ENCODE measurements at regions not wholly inside any gene's neighbourhood (a gene's known extent, or its start where the extent isn't known, plus 50 kb on each side); places are given as distances from the start of the nearest gene placed in this dataset.
"Not testable (repeated sequence)": the region's sequence is repeated elsewhere in the genome, so short reads cannot be mapped to it uniquely, and the experiment has no call there.

DNA sequence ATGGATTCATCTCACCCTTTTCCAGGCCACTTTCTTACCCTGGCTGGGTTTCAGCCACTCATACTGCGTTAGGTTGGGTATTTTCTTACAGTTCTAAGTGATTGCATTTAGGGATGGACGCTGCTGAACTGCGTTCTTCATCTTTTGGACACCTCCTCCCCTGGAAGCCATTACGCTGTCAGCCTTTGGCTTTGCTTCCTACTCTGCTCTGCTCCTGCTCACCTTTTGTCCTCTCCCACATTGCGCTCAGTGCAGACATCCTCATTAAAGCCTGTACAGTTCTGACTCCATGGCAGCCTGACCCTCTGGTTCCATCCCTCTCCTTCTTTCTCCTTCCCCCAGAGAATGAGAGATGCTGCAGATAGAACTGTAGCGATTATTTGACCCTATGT lies 108.9 kb downstream of the SRGAP2 start:
- DNase-seq: not testable (repeated sequence)

DNA sequence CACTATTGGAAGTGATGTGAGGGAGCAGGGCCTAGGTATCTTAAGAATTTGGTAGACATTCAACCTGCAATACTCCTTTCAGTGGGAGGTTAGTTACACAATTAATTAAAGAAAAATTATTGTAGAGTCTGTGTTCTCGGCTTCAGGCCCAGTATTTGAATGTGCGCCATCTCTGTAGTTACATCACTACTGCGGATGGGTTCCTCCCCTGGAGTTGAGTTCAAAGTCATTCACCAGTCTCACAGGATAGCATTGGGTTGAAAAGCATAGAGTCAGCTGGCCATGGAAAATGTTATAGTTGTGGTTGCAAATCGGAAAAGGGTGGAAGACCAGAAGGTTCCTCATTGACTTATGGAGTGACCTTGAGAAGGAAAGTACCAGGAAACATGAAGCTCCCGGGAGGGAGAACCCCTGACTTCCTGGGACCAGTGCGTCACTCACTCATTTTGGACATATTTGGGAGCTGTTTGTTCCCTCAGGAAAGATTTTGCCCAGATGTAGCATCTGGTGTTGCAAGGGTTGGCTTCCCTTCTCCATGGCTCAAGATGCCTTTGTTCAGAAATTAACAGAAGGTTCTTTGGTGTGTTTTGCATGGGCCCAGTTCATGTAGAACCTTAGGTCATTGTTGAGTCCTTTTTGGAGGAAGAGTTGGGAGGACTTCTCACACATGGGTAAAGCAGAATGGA lies 111.8 kb downstream of the SRGAP2 start:
- not testable (repeated sequence) for DNase-seq

DNA sequence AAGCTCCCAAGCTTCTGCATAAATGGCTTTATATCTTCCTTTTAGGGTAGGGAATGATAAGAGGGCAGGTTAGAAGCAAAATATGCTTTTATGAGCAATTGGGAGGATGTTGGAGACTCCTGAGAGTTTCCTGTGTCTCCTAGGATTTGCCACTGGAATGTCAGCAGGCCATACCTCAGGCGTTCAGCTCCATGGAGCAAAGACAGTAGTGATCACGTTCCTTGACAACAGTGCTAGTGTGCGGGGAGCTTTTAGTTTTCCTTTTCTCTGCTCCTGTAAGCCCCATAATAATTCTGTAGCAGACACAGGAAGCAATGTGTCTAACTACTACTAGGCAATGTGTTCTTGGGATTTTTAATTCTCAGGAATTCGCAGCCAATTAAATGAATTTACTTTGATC lies 113.6 kb downstream of the SRGAP2 start:
- DNase-seq: not testable (repeated sequence)

DNA sequence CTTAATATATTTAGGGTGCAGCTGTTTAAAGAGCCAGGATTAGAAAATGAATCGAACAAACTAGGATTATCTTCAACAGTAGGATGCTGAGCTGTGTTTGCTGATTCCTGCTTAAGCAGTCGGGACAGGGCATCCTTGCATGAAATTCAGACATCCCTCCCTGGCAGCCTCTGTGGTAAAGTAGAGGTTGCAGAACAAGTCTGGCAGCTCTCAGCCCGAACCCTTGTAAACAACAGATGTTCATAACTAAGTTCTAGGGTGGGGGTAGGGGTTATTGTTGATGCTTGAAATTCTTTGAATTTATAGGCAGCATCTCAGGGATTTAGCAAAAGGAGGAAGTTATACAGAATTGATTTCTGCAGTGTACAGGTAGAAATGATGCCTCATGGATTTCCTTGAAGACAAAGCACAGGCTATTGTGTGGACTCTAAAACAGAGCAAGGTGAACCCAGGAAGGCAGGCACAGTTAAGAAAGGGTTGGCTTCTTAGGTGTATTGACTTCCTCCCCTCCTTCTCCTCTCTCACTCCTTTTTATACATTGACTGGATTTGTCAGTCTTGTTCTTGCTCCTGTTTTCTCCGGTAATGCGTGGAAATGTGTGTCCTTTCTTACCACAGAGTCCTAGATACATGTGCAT lies 114.7 kb downstream of the SRGAP2 start:
- not testable (repeated sequence) for DNase-seq

DNA sequence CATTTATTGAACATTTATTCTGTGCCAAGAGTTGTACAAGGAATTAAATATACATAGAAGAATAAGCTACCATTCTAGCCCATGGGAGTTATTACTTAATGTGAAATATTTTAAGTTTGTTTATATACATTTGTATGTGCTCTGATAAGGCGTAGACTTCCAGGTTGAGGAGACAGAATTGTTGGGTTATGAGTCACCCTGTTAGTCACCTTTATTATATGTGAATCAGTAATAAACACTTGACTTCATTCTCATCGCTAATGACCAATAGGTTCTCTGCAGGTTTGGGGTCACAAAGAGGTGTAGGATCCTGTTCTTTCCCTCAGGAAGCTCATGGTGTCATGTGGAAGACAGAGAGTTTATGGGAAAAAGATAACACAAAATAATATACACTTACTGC lies 116.9 kb downstream of the SRGAP2 start:
- DNase-seq: not testable (repeated sequence)

DNA sequence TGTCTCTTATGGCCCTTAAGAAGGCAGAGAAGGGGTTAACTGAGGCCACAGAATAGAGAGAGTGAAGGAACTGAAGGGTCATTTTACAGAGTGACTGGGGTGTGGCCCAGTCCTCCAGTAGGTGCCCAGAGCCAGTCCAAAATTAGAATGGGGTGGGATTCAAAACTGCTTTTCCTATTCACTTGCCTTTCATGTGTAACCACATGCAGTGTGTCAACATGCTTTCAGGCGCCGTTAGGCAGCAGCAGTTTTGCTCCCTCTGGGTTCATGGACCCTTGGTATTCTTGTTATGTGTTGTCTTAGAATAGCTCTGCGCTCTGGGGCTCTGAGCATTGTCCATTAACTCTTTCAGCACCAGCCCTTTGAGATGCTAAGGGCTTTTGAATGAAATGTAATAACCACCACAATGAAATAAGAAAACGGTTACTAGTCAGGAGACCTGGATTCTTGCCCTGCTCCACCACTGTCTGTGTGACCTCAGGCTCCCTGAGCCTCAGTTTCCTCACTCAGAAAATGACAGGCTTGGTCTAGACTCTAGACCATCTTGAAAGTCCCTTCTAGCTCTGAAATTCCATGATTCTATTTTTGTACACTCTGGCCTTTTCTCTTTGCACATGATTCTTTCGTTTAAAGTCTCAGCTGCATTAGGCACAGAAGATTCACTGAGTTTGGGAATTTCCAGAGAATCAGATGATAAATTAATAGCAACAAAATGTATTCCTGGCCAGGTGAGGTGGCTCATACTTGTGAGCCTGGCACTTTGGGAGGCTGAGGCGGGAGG lies 123.0 kb downstream of the SRGAP2 start:
- DNase-seq: not testable (repeated sequence)

DNA sequence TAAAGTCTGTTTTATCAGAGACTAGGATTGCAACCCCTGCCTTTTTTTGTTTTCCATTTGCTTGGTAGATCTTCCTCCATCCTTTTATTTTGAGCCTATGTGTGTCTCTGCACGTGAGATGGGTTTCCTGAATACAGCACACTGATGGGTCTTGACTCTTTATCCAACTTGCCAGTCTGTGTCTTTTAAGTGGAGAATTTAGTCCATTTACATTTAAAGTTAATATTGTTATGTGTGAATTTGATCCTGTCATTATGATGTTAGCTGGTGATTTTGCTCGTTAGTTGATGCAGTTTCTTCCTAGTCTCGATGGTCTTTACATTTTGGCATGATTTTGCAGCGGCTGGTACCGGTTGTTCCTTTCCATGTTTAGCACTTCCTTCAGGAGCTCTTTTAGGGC lies 128.3 kb downstream of the SRGAP2 start:
- DNase-seq: not testable (repeated sequence)

DNA sequence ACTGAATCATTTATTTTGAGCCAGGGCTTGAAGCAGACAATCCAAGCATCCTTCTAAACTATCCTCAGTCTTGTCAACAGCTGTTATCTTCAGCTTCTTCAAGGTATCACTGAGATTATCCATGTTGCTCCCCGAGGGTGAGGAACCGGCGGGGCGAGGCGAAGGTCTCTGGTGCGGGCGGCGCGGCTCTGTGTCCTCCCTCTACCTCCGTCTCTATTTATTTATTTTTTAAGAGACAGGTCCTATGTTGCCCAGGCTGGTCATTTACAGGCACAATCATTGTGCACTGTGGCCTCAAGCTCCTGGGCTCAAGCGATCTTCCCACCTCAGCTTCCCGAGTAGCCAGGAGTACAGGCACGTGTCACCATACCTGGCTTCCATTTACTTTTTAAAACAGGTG lies 130.0 kb downstream of the SRGAP2 start:
- DNase-seq: not testable (repeated sequence)

DNA sequence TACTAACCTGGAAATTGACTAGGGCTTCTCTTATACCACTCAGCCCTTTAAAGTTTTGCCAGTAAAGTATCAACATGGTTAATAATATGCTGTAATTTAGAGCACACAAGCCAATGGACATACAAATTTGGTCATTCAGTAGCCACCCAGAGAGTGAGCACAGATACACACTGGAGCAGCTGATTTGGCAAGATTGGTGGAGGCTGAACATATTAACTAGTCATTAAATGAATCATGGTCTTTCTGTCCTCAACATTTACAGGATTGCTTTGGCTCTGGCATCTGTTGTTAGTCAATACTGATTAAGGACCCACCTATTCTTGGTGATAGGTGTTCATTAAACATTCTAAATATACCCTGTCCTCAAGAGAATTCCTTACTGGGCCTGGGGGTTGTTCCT lies 130.6 kb downstream of the SRGAP2 start:
- not testable (repeated sequence) for DNase-seq

DNA sequence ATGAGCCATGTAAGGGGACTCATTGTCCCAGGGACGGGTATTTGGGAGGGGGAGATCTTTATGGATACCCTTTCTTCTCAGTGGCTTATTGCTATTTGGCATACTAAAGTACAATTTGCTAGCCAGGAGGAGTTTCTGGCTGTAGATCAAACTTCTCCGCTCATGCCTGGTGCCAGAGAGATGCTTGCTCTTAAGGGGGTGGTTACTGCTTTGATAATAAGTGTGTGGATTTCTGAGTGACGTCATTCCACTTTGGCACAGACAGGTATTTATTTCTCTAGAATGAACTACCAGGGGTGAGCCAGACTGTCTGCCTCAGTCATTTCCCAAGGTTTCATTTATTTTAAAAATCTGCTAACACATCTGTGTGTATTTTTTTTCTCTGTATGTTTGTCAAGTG lies 131.1 kb downstream of the SRGAP2 start:
- DNase-seq: not testable (repeated sequence)

DNA sequence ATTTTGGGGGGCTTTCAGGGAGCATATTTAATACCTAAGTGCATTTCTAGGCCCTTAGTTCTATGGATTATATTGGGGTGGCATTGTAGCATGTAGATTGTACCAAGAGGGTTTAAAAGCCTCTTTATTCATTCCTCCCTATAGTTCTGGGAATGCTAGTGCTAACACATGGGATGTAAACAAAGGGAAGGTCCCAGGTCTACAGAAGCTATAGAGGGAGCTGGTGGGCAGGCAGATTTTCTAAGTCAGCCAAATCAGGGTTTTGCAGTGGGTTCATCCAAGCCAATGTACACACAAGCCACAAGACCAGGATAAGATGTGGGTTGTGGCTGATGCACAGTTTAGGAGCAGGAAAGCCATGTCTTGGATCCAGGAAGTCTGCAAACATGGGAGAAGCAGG lies 131.8 kb downstream of the SRGAP2 start:
- not testable (repeated sequence) for DNase-seq

DNA sequence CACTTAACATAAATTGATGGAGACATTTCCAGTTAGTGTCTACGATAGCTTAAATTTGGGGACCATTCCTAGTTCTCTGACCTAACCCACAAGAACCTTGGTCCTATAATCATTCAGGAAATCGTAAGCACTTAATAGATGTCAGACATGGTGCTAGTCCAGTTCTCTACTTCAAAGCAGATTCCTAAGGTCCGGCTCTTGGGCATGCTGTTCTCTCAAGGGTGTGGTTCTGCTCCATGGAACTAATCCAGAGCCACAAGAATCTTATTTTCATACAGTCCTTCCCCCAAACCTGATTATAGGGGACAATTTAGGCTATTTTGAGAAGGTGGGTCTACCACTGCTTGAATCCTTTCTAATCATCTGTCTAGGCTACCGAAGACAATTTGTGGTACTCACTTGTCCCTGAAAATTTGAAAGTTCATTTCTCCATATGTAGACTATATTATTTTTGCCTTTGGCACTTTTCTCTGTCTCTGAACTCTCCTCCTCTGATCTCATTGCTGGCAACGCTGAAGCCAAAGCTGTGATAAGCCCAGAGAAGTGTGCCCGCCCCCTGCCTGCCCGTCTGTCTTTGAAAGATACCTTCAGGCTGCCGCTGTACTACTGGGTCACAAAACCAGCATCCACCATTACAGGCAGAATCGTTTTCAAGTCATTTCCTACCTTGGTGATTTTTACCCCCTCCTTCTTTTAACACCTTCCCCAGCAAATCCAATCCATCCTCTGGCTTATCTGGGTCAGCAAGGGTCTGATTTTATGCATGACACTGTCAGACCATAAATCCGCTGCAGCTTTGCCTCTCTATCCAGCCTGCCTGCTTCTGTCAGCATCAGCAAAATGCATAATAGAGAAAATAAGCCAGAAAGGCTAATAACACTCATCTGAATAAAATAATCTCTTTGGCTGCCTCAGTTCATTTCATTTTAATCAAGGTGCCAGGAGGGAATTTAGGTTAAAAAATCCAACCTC lies 132.8 kb downstream of the SRGAP2 start:
- not testable (repeated sequence) for DNase-seq

DNA sequence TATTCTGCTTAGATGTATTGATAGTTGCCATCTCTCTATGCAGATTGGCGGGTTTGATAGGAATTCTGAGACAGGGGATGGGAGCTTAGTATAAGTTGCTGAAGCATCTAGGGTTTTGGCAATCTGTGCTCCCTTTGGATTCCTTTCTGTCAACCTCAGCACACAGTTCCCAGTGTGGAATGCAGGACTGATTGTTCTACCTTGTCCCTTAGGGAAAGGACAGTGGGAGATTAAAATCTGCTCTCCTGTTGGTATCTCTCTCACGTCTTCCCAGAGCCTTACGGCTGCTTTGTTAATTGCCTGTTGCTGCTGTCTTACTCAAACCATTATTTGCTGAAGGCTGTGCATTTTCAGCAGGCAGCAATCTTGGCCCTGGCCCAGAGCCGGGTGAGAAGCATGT lies 133.3 kb upstream of the IKBKE start:
- not testable (repeated sequence) for DNase-seq

DNA sequence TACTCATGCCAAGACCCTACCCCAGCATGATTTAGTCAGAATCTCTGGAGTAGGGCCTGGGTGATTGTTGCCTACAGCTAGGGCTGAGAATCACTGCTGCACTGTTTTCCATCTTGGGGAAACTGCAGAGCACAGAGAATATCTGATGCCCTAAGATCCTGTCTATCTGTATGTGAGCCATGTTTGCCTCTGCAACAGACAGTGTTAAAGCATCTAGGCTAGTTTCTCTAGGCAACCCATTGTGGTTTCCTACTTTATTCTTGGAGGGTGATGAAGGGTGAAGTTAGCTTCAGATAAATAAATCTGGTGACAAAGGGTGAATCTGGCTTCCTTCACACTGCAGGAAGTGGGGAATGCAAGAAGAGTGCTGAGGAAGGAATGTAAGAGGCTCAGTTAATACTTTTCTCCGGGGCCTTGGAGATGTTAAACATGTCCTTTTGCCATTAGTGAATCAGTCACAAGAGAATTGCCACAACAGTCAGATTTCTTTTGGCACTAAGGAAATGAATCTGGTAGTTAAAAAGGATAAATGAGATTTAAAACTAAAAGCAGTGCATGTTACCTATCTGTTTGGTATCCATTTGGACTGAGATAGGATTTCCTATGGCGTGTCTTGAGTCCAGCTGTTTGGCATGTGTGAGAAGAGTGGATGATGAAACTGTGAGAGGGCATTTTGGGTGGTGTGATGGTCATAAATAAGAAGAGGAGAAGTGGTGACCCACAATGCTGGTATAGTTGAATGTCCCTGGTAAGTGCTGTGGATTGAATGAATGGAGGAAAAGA lies 119.6 kb upstream of the IKBKE start:
- DNase-seq: not testable (repeated sequence)

DNA sequence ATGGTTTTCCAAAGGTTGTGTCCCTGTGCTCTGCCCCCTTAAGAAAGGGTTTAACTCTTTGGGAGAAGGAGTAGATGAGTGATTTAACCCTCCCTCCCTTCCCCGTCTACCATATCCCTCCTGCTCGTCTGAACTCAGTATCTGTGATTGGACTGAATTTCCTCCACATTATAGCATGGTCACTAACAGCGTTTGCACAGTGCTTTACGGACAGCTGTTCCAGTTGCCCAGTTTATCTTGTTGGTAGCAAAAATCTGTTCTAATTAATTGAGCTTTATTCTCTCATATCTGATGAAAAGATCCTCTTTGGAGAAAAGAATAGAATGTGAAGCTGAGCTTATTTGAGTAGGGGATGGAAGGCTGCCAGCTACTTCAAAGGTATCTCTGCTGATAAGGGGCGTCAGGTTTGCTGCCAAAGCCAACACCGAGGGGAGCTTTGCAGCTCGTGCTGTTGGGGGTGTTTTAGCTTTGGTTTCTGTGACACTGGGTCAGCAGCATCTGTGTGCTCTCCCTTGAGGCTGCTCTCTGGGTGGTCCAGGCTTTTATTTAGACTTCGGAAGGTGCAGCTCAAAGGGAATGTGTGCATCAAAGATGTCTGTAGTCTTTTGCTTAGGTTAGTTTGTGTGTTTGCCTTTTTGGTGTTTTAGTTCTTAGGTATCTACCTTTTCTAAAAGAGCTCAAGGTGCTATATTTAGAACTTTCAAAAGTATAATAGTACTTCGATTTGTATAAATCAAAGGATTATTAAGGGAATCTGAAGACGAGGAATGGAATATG lies 118.8 kb upstream of the IKBKE start:
- DNase-seq: not testable (repeated sequence)

DNA sequence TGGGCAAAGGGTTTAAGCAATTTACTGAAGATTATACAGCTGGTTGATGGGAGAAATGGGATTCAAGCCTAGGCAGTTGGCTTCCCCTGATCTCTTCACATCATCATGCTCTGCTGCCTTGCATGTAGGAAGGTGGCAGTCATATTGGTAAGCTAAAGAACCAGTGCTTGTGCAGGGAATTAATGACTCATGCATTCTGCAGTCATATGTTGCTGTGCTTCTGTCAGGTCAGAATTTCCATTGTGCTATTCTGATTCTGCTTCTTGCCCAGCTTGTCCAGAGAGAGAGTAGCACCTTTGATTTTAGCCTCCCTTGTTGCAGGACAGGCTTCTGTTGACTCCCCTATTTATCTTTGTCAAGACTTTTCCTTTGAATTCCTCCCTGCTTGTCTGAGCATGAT lies 114.0 kb upstream of the IKBKE start:
- not testable (repeated sequence) for DNase-seq

DNA sequence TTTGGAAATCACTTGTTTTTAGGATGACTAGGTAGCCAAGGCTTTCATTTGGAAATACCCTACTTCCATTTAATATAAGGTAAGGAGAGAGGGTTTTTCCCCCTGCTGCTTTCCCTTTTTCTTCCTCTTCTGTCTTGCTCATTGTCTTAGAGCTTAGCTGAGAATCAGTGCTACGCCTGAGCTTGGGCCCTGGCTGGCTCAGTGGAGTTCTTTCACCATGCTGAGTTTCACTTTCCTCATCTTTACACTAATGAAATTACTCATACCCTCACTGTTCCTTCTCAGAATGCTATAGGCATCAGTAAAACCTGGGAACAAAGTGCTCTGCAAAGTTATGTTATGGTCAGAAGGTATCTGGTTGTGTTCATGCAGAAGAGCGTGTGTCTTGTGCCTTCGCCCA lies 112.3 kb upstream of the IKBKE start:
- peak; percentile 61 for DNase-seq

DNA sequence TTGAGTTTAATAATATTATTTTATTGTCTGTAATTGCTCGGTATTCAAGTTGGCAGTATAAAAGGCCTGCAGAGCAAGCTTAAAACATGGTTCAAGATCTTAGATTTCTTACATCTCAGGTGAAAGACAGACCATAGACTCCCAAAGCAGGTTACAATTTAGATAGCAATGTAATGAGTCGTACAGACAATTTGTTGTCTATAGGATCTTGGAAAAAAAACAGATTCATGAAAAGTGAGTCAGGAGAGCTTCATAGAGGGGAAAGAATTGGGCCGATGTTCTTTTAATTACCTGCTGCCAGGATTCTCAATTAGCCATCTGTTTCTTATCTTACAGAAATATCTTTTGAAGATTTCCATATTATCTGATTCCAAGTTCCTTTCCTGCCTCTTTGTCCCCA lies 111.5 kb upstream of the IKBKE start:
- not testable (repeated sequence) for DNase-seq

DNA sequence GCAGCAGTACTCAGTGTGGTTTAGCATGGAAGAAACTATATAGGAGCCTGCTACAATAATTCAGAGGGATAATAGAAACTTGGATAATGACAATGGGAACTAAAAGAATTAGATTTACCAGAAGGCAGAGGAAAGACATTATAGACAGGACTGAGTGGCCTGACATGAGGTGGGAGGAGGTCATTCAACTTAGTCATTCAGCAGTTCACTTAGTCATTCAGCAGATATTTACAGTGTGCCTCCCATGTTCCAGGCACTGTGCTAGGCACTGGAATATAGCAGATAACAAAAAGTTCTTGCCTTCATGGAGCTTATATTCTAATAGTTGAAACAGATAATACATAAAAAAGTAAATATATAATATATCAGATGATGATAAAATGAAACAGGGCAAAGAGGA lies 110.9 kb upstream of the IKBKE start:
- not testable (repeated sequence) for DNase-seq

DNA sequence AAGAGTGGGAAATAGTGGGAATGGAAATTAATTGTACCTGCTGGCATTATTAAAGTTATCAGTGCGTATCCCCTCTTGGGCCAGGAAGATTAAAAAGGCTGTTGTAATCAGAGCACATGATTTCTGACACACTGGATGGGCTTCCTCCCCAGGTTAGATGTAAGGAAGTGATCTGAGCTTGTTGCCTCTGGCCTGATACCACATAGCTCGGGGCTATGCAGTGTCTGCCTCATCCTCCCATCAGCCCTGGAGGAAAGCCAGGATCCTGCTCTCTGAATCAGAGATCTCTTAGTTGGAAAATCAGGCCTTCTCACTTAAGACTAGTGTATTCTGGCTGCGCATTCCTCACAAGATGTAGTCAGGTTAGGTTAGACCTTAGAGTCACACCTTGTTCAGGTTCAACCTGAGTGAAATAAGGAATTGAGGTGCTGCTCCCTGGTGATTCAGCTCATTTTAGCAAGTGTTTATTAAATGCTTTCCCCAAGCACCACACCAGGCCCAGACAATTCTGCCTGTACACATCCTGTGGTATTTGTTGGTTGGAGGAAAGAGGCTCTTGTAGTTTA lies 108.2 kb upstream of the IKBKE start:
- not testable (repeated sequence) for DNase-seq

DNA sequence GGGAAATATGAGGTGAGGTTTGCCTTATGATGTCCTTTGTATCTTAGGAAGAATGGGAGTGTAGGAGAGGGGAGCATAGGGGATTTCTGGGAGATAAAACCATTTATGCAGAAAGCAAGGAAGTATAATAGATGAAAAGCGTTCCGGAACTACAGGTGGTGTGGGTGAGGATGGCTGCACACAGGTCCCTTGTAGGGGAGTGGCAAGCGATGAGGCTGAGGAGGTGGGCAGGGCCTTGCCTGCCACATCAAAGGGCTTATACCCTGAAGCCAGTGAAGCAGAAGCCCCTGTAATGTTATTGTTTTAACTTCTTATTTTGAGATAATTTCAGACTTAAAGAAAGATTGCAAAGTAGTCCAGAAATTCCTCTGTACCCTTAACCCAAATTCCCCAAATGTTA lies 107.3 kb upstream of the IKBKE start:
- DNase-seq: not testable (repeated sequence)

All from activated CD8-positive, alpha-beta memory T cell treated with anti-CD3 and anti-CD28 coated beads, Interleukin-2, amount 50 U/mL, for 48 hours (primary cell).